HepG2 (cell line): ENCODE measurements at regions not wholly inside any gene's neighbourhood (a gene's known extent, or its start where the extent isn't known, plus 50 kb on each side); places are given as distances from the start of the nearest gene placed in this dataset.

Experiments
- ATAC-seq: fragments of 200-7000 bp; cut with Tn5 transposase; 3 replicates; pipeline ENCODE4 v1.9.1; 2020; ENCODE audit warnings: mild to moderate bottlenecking, moderate library complexity
- BruUV-seq: library from RNA; stranded (reverse); fragments of 400-500 nt; replicated peaks from 2 replicates; lab custom pipeline; 2021; lab: Mats Ljungman, UMichigan
- CTCF ChIA-PET: fragments of 300-600 bp; formaldehyde crosslinking; extraction: SDS; loops from one replicate; lab custom pipeline; 2021; ENCODE audit warnings: low total read pairs, inconsistent platforms, low intra/inter-chr PET ratio; lab: Yijun Ruan, JAX
- POLR2A ChIA-PET: fragments of 350-600 bp; sonication (Branson Sonifier 250); formaldehyde crosslinking; loops from one replicate; lab custom pipeline; 2020; ENCODE audit warnings: antibody characterized with exemption, inconsistent platforms; lab: Yijun Ruan, JAX
- DNase-seq: peaks from one replicate; pipeline ENCODE4 v3.0.0-alpha.2; 2015; ENCODE audit warnings: low spot score
- FAIRE-seq: peaks from 3 replicates; lab custom pipeline; 2011; peaks lifted over from hg19 to GRCh38; lab: Jason Lieb, UNC
- H2AFZ ChIP-seq: one replicate; pipeline ENCODE4 v1.6.1; 2011; ENCODE audit warnings: low read length, inconsistent platforms
- H3K27ac ChIP-seq: fragments of 300-600 bp; 3 replicates; pipeline ENCODE4 v1.8.0; 2011; ENCODE audit warnings: mixed run types, mild to moderate bottlenecking, mixed read lengths, low read length, inconsistent platforms; ENCODE audit not compliant: insufficient read depth; ENCODE audit errors: extremely low read length
- H3K27me3 ChIP-seq, 2 experiments: fragments of 200-600 bp in 1 of 2; 2 replicates in 1 of 2; 3 replicates in 1 of 2; pipeline versions ENCODE4 v1.6.0 to v1.8.0; 2011; ENCODE audit warnings: low read length in 2 of 2, mild to moderate bottlenecking in 2 of 2, moderate library complexity in 2 of 2, inconsistent platforms in 1 of 2; ENCODE audit not compliant: insufficient read depth in 2 of 2, control insufficient read depth in 1 of 2
- H3K36me3 ChIP-seq, 2 experiments: fragments of 200-600 bp in 1 of 2; replicated peaks in 1 of 2; 2 replicates in 1 of 2; 3 replicates in 1 of 2; pipeline versions ENCODE4 v1.5.1 to v1.8.0; 2011; ENCODE audit warnings: low read length in 2 of 2, inconsistent platforms in 1 of 2; ENCODE audit not compliant: insufficient read depth in 2 of 2, control insufficient read depth in 1 of 2
- H3K4me1 ChIP-seq: 2 replicates; pipeline ENCODE4 v1.5.1; 2012; ENCODE audit warnings: low read length, inconsistent platforms; ENCODE audit not compliant: insufficient read depth
- H3K4me2 ChIP-seq: 2 replicates; pipeline ENCODE4 v1.6.0; 2011; ENCODE audit warnings: low read depth, low read length, inconsistent platforms
- H3K4me3 ChIP-seq, 3 experiments: fragments of 200-600 bp in 1 of 3; sonication (generic), shearing (Covaris generic) in 1 of 3; replicated peaks in 1 of 3; 2 replicates each; pipeline ENCODE4 v1.5.1; 2011 to 2016; ENCODE audit warnings: low read length in 3 of 3, inconsistent platforms in 2 of 3, low read depth in 2 of 3, mild to moderate bottlenecking in 2 of 3, control low read depth in 1 of 3, mixed read lengths in 1 of 3; ENCODE audit not compliant: insufficient read depth in 1 of 3
- H3K79me2 ChIP-seq: one replicate; pipeline ENCODE4 v1.6.1; 2011; ENCODE audit warnings: low read length, inconsistent platforms; ENCODE audit not compliant: insufficient read depth
- H3K9ac ChIP-seq: 2 replicates; pipeline ENCODE4 v1.6.0; 2011; ENCODE audit warnings: mild to moderate bottlenecking, low read depth, low read length, inconsistent platforms; ENCODE audit not compliant: insufficient read depth
- H3K9me3 ChIP-seq: 2 replicates; pipeline ENCODE4 v1.5.1; 2012; ENCODE audit warnings: mild to moderate bottlenecking, low read length
- H4K20me1 ChIP-seq: 2 replicates; pipeline ENCODE4 v1.6.0; 2011; ENCODE audit warnings: inconsistent platforms, mild to moderate bottlenecking, low read length, moderate library complexity; ENCODE audit not compliant: insufficient read depth
- ARID3A ChIP-seq: IDR thresholded peaks from 2 replicates; pipeline ENCODE4 v1.6.1; 2012; ENCODE audit warnings: low read depth, low read length, improper control_type of control experiment
- BHLHE40 ChIP-seq: IDR thresholded peaks from 2 replicates; pipeline ENCODE4 v1.6.1; 2011; ENCODE audit warnings: low read length, improper control_type of control experiment
- CTCF ChIP-seq: sonication (generic); formaldehyde crosslinking; IDR thresholded peaks from 2 replicates; pipeline ENCODE4 v1.5.0; 2020; ENCODE audit warnings: mild to moderate bottlenecking, missing genetic modification reagents, moderate library complexity
- ELF1 ChIP-seq: sonication (generic); formaldehyde crosslinking; IDR thresholded peaks from 2 replicates; pipeline ENCODE4 v1.4.0; 2020; ENCODE audit warnings: missing genetic modification reagents
- NKX3-1 ChIP-seq: sonication (generic); formaldehyde crosslinking; IDR thresholded peaks from 2 replicates; pipeline ENCODE4 v1.5.0; 2020; ENCODE audit warnings: missing genetic modification reagents
- PAF1 ChIP-seq: IDR thresholded peaks from 2 replicates; pipeline ENCODE4 v1.6.1; 2016; ENCODE audit warnings: missing genetic modification reagents, missing compliant biosample characterization
- PBX3 ChIP-seq: sonication (generic); formaldehyde crosslinking; IDR thresholded peaks from 2 replicates; pipeline ENCODE4 v1.8.1; 2023; ENCODE audit warnings: missing genetic modification reagents, inconsistent platforms, borderline replicate concordance
- RFX3 ChIP-seq: IDR thresholded peaks from 2 replicates; pipeline ENCODE4 v1.6.1; 2016; ENCODE audit warnings: missing biosample characterization, missing genetic modification reagents
- STAG1 ChIP-seq: sonication (generic); formaldehyde crosslinking; IDR thresholded peaks from 2 replicates; pipeline ENCODE4 v1.4.0; 2020; ENCODE audit warnings: missing genetic modification reagents
- USF2 ChIP-seq, 2 experiments: sonication (generic) in 1 of 2; formaldehyde crosslinking in 1 of 2; IDR thresholded peaks; 2 replicates each; pipeline versions ENCODE4 v1.5.1 to v1.6.1; 2011 to 2020; ENCODE audit warnings: borderline replicate concordance in 1 of 2, low read depth in 1 of 2, low read length in 1 of 2, mild to moderate bottlenecking in 1 of 2, missing genetic modification reagents in 1 of 2, moderate library complexity in 1 of 2
- ZNF446 ChIP-seq: sonication (generic); formaldehyde crosslinking; IDR thresholded peaks from 2 replicates; pipeline ENCODE4 v1.5.0; 2020; ENCODE audit warnings: mild to moderate bottlenecking, missing genetic modification reagents
- ZNF639 ChIP-seq: conservative IDR thresholded peaks from 2 replicates; pipeline ENCODE4 v1.6.1; 2018; ENCODE audit warnings: missing genetic modification reagents
- ZNF83 ChIP-seq: sonication (generic); formaldehyde crosslinking; IDR thresholded peaks from 2 replicates; pipeline ENCODE4 v1.4.0; 2020; ENCODE audit warnings: missing genetic modification reagents, mild to moderate bottlenecking, borderline replicate concordance
- WGBS: methylation state at CpG from one replicate; pipeline ENCODE4 v1.1.6; 2017; ENCODE audit warnings: low lambda C conversion rate; 5-methylcytosine and 5-hydroxymethylcytosine counted together
- in situ Hi-C: cut with HindIII; loops from 2 replicates; pipeline ENCODE4 v1.10.0; 2017; ENCODE audit warnings: low pct_unique_long_range_greater_than_20kb; ENCODE audit not compliant: extremely low pct_ligation_motif_present
- intact Hi-C: fragments of 100-400 bp; cut with micrococcal nuclease; formaldehyde crosslinking; loops from one replicate; pipeline ENCODE4 v1.10.0; 2022; ENCODE audit not compliant: unreplicated experiment

- ChIA-PET POLR2A (no interaction called here), CTCF (no interaction called here)
- DNase-seq (no peak), ATAC-seq (no peak; the same call in 2 of the 3 replicates)
- H3K9me3 ChIP-seq: no peaks in the 10 kb centered on the region
- no peaks in the 10 kb centered on the region for H3K79me2 ChIP-seq
- in situ Hi-C loops (no loop called here), intact Hi-C loops (no loop called here)
- no peak overlapping the region for H3K4me2 ChIP-seq
- no peak overlapping the region for H3K27ac ChIP-seq
- no TSS peak for BruUV-seq
- H3K4me3 ChIP-seq: no peak overlapping the region
- H3K36me3 ChIP-seq: no peaks in the 10 kb centered on the region
- H3K27me3 ChIP-seq: no peaks in the 10 kb centered on the region
- peaks cover 15% of the 10 kb centered on the region for H3K4me1 ChIP-seq
- H4K20me1 ChIP-seq: no peaks in the 10 kb centered on the region
- WGBS: 48% methylated on average over 7 of the region's 7 CpGs
- no peak overlapping the region for H2AFZ ChIP-seq
- H3K9ac ChIP-seq: no peak overlapping the region
- TF ChIP-seq ELF1 (CRISPR knock-in tag) (no peak), ZNF446 (no peak), NKX3-1 (CRISPR knock-in tag) (no peak), ARID3A (peak; percentile 32; the same call in 1 of the 2 replicates), ZNF639 (CRISPR knock-in tag) (no peak), PAF1 (no peak), USF2 (IDR thresholded peaks at IDR 0.05; ENCODE audit: low read depth, low read length) (peak; percentile 70), USF2 (CRISPR knock-in tag; IDR thresholded peaks at IDR 0.05; ENCODE audit: borderline replicate concordance) (peak; percentile 85; the same call in 1 of the 2 replicates), STAG1 (peak; percentile 40), ZNF83 (CRISPR knock-in tag) (no peak), BHLHE40 (peak; percentile 73), CTCF (CRISPR knock-in tag) (peak; percentile 51), RFX3 (CRISPR knock-in tag) (no peak), PBX3 (CRISPR knock-in tag) (no peak)
- TF ChIP-seq, all 625 proteins: peak for 5
- FAIRE-seq: no peak
Observed at GRCh38 chr5:146947181-146947941, 68.8 kb upstream of the PPP2R2B start.
